ENCODE measurements at regions not wholly inside any gene's neighbourhood (a gene's known extent, or its start where the extent isn't known, plus 50 kb on each side); places are given as distances from the start of the nearest gene placed in this dataset.

DNA sequence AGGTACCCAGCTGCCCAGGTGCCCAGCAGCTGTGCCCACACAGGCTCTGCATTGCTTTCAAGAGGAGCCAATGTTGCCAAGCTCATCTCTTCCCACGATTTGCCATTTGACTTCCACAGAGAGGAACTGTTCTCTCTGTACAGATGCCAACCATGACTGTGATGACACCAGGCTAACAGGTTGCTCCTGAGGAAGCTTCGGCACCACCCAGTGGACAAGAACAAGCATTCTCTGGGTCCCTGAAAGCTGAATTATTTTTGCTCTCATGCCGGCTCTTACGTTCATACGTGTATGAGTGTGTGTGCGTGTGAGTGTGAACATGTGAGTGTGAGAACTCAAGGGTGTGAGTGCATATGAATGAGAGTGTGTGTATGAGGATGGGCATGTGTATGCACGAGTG, 535.2 kb downstream of the LIG4 start:
- H3K9me3 ChIP-seq (replicated peaks; ENCODE audit: control insufficient read depth, insufficient read depth, low read depth, low read length) = no peaks in the 10 kb centered on the region
- ChIA-PET CTCF (ENCODE audit: low intra/inter-chr PET ratio) (no interaction called here), POLR2A (no interaction called here)
- no peaks in the 10 kb centered on the region for H3K4me1 ChIP-seq (replicated peaks in 1 of 2; ENCODE audit: control insufficient read depth in 2 of 2, insufficient read depth in 2 of 2, low read length in 2 of 2)
- intact Hi-C loops (cut with micrococcal nuclease) (no loop called here), in situ Hi-C loops (cut with MboI) (no loop called here)
- FAIRE-seq (no peak), DNase-seq (ENCODE audit: extremely low read depth in 1 of 4, low spot score in 3 of 4) (no peak), ATAC-seq (no peak)
- no peak overlapping the region for H2AFZ ChIP-seq (ENCODE audit: low read depth, low read length)
- no peaks in the 10 kb centered on the region for H3K27me3 ChIP-seq (ENCODE audit: control insufficient read depth in 2 of 2, insufficient read depth in 2 of 2, low read length in 2 of 2)
- no peak overlapping the region for H3K9ac ChIP-seq (ENCODE audit: insufficient read depth in 1 of 2, low read depth in 2 of 2, low read length in 2 of 2)
- H4K20me1 ChIP-seq (replicated peaks; ENCODE audit: control insufficient read depth, insufficient read depth, low read length) = no peaks in the 10 kb centered on the region
- H3K4me2 ChIP-seq (ENCODE audit: insufficient read depth, low read length) = no peak overlapping the region
- no peak overlapping the region for H3K27ac ChIP-seq (ENCODE audit: extremely low read depth, low read depth, low read length)
- H3K4me3 ChIP-seq = no peak overlapping the region
- TF ChIP-seq U2AF1 (optimal IDR thresholded peaks at IDR 0.05; ENCODE audit: low read depth, low read length) = no peak
- no peak for TF ChIP-seq ETV6 (IDR thresholded peaks at IDR 0.05; ENCODE audit: borderline replicate concordance in 1 of 2, low read depth in 2 of 2, low read length in 1 of 2)
- no peak for TF ChIP-seq ETV6 (CRISPR knock-in tag; IDR thresholded peaks at IDR 0.05; ENCODE audit: borderline replicate concordance)
- TF ChIP-seq, protein P1, sequence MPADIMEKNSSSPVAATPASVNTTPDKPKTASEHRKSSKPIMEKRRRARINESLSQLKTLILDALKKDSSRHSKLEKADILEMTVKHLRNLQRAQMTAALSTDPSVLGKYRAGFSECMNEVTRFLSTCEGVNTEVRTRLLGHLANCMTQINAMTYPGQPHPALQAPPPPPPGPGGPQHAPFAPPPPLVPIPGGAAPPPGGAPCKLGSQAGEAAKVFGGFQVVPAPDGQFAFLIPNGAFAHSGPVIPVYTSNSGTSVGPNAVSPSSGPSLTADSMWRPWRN (IDR thresholded peaks at IDR 0.05; ENCODE audit: low read depth) = no peak
- no peak for TF ChIP-seq SPI1 (IDR thresholded peaks at IDR 0.05; ENCODE audit: borderline replicate concordance, low read depth, low read length)
- TF ChIP-seq HMG20A (CRISPR knock-in tag; conservative IDR thresholded peaks at IDR 0.05) = no peak
- TF ChIP-seq PURB (CRISPR knock-in tag; IDR thresholded peaks at IDR 0.05; ENCODE audit: low read depth) = no peak
- TF ChIP-seq, protein P2, sequence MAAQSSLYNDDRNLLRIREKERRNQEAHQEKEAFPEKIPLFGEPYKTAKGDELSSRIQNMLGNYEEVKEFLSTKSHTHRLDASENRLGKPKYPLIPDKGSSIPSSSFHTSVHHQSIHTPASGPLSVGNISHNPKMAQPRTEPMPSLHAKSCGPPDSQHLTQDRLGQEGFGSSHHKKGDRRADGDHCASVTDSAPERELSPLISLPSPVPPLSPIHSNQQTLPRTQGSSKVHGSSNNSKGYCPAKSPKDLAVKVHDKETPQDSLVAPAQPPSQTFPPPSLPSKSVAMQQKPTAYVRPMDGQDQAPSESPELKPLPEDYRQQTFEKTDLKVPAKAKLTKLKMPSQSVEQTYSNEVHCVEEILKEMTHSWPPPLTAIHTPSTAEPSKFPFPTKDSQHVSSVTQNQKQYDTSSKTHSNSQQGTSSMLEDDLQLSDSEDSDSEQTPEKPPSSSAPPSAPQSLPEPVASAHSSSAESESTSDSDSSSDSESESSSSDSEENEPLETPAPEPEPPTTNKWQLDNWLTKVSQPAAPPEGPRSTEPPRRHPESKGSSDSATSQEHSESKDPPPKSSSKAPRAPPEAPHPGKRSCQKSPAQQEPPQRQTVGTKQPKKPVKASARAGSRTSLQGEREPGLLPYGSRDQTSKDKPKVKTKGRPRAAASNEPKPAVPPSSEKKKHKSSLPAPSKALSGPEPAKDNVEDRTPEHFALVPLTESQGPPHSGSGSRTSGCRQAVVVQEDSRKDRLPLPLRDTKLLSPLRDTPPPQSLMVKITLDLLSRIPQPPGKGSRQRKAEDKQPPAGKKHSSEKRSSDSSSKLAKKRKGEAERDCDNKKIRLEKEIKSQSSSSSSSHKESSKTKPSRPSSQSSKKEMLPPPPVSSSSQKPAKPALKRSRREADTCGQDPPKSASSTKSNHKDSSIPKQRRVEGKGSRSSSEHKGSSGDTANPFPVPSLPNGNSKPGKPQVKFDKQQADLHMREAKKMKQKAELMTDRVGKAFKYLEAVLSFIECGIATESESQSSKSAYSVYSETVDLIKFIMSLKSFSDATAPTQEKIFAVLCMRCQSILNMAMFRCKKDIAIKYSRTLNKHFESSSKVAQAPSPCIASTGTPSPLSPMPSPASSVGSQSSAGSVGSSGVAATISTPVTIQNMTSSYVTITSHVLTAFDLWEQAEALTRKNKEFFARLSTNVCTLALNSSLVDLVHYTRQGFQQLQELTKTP (IDR thresholded peaks at IDR 0.05; ENCODE audit: low read depth in 1 of 2, partially characterized antibody in 2 of 2) = no peak
- no peak for TF ChIP-seq MAFK (IDR thresholded peaks at IDR 0.05; ENCODE audit: low read length)
- TF ChIP-seq SRSF3 (IDR thresholded peaks at IDR 0.05; ENCODE audit: insufficient read depth, low read length) = no peak
- no peak for TF ChIP-seq NR2C2 (CRISPR knock-in tag; IDR thresholded peaks at IDR 0.05)
- no peak for TF ChIP-seq NR2C2 (tag; IDR thresholded peaks at IDR 0.05)
- TF ChIP-seq ZNF583 (CRISPR knock-in tag; IDR thresholded peaks at IDR 0.05) = no peak
- no peak for TF ChIP-seq THRB (CRISPR knock-in tag; conservative IDR thresholded peaks at IDR 0.05)
- no peak for TF ChIP-seq FOXM1 (IDR thresholded peaks at IDR 0.05; ENCODE audit: low read depth)
- no peak for TF ChIP-seq FOXM1 (CRISPR knock-in tag; IDR thresholded peaks at IDR 0.05; ENCODE audit: low read depth)
- no peak for TF ChIP-seq PHB2 (IDR thresholded peaks at IDR 0.05; ENCODE audit: low read depth)
- TF ChIP-seq BHLHE40 (IDR thresholded peaks at IDR 0.05; ENCODE audit: low read length) = no peak
- no peak for TF ChIP-seq KLF10 (CRISPR knock-in tag; IDR thresholded peaks at IDR 0.05)
- H3K79me2 ChIP-seq (ENCODE audit: control insufficient read depth, insufficient read depth, low read length) = no peaks in the 10 kb centered on the region
- H3K9me1 ChIP-seq (ENCODE audit: control insufficient read depth, insufficient read depth, low read length) = no peaks in the 10 kb centered on the region
- no TSS peak for BruUV-seq (replicated peaks)
- no peaks in the 10 kb centered on the region for H3K36me3 ChIP-seq (ENCODE audit: control insufficient read depth, insufficient read depth, low read length)
- WGBS (ENCODE audit: insufficient coverage, low coverage, missing lambda C conversion rate) = 0% methylated on average over 7 of the region's 7 CpGs

Measured in K562 (cell line).